ENCODE measurements at regions not wholly inside any gene's neighbourhood (a gene's known extent, or its start where the extent isn't known, plus 50 kb on each side); places are given as distances from the start of the nearest gene placed in this dataset.

- WGBS, 2 experiments (ENCODE audit: low coverage in 1 of 2, low lambda C conversion rate in 2 of 2, missing lambda C conversion rate in 2 of 2): 82 to 84% methylated on average over 6 of the region's 6 CpGs
- in situ Hi-C loops (cut with MboI): no loop called here
- no peaks in the 10 kb centered on the region for H3K9me3 ChIP-seq (ENCODE audit: low read depth)
Measured at GRCh38 chr12:47023953-47024352, 55.5 kb upstream of the PCED1B start.

DNA sequence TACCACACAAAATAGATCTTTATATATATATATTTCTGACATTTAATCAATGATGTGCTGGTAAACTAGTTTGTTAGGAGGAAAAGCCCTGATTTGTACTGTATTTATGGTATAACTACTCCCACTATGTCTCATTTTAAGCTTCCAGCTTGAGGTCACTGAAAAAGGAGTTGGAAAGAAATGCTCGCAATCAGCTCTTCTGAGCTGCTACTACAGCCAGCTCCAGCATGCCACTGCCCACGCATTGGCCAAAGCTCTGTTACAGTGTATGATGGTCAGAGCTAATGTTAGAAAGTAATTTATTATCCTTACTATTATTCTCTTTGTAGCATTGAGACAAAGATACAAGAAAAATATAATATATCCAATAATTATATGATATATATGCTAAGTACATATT, 55.0 kb upstream of the PCED1B start:
- no peak for TF ChIP-seq EZH2phosphoT487 (IDR thresholded peaks at IDR 0.05; ENCODE audit: insufficient read depth, low read depth)
- no peak overlapping the region for H3K4me3 ChIP-seq
- in situ Hi-C loops (cut with MboI): no loop called here
- no peaks in the 10 kb centered on the region for H4K20me1 ChIP-seq (ENCODE audit: insufficient read depth)
- H3K27ac ChIP-seq: no peak overlapping the region
- H3K9ac ChIP-seq: no peak overlapping the region
- H3K9me2 ChIP-seq (ENCODE audit: insufficient read depth): no peaks in the 10 kb centered on the region
- H3K4me2 ChIP-seq (ENCODE audit: unreplicated experiment): peak overlapping the region; percentile 63
- H3K4me1 ChIP-seq (ENCODE audit: insufficient read depth): peaks cover 43% of the 10 kb centered on the region
- H3K36me3 ChIP-seq (ENCODE audit: low read depth): no peaks in the 10 kb centered on the region
- H3K27me3 ChIP-seq (replicated peaks; ENCODE audit: insufficient read depth): no peaks in the 10 kb centered on the region
- WGBS, 2 experiments (ENCODE audit: low coverage in 1 of 2, low lambda C conversion rate in 2 of 2, missing lambda C conversion rate in 2 of 2): 14 to 17% methylated on average over 2 of the region's 2 CpGs
- H3K9me3 ChIP-seq (ENCODE audit: low read depth): no peaks in the 10 kb centered on the region
- H3K79me2 ChIP-seq (ENCODE audit: insufficient read depth): no peaks in the 10 kb centered on the region
- DNase-seq: peak; percentile 85
- no peak overlapping the region for H2AFZ ChIP-seq
- peaks cover 23% of the 10 kb centered on the region for H3F3A ChIP-seq (ENCODE audit: insufficient read depth)

More at GRCh38 chr12:47023953-47024352, 55.5 kb upstream of the PCED1B start:
- Histone ChIP-seq H3K4me2 (ENCODE audit: unreplicated experiment) (peak overlapping the region; percentile 63), H3K9me2 (ENCODE audit: insufficient read depth) (no peaks in the 10 kb centered on the region), H3K4me1 (ENCODE audit: insufficient read depth) (peaks cover 43% of the 10 kb centered on the region), H3K4me3 (no peak overlapping the region), H3K36me3 (ENCODE audit: low read depth) (no peaks in the 10 kb centered on the region), H3K79me2 (ENCODE audit: insufficient read depth) (no peaks in the 10 kb centered on the region), H3F3A (ENCODE audit: insufficient read depth) (peaks cover 23% of the 10 kb centered on the region), H4K20me1 (ENCODE audit: insufficient read depth) (no peaks in the 10 kb centered on the region), H3K9ac (no peak overlapping the region), H3K27me3 (replicated peaks; ENCODE audit: insufficient read depth) (no peaks in the 10 kb centered on the region), H3K27ac (no peak overlapping the region), H2AFZ (no peak overlapping the region)
- no peak for TF ChIP-seq EZH2 (IDR thresholded peaks at IDR 0.05; ENCODE audit: insufficient read depth, poor library complexity, severe bottlenecking)
- no peak for TF ChIP-seq EZH2phosphoT487 (IDR thresholded peaks at IDR 0.05; ENCODE audit: insufficient read depth, low read depth)
- no peak for DNase-seq

- Histone ChIP-seq H3K9me3 (ENCODE audit: low read depth) (no peaks in the 10 kb centered on the region), H2AFZ (no peak overlapping the region), H3K9me2 (ENCODE audit: insufficient read depth) (no peaks in the 10 kb centered on the region), H3K4me3 (no peak overlapping the region), H3K9ac (no peak overlapping the region), H4K20me1 (ENCODE audit: insufficient read depth) (no peaks in the 10 kb centered on the region), H3K36me3 (ENCODE audit: low read depth) (no peaks in the 10 kb centered on the region), H3K79me2 (ENCODE audit: insufficient read depth) (no peaks in the 10 kb centered on the region), H3K27me3 (replicated peaks; ENCODE audit: insufficient read depth) (no peaks in the 10 kb centered on the region), H3F3A (ENCODE audit: insufficient read depth) (peaks cover 20% of the 10 kb centered on the region), H3K4me2 (ENCODE audit: unreplicated experiment) (no peak overlapping the region), H3K4me1 (ENCODE audit: insufficient read depth) (peaks cover 40% of the 10 kb centered on the region), H3K27ac (no peak overlapping the region)
- WGBS, 2 experiments (ENCODE audit: low coverage in 1 of 2, low lambda C conversion rate in 2 of 2, missing lambda C conversion rate in 2 of 2): 50 to 57% methylated on average over 2 of the region's 2 CpGs
- in situ Hi-C loops (cut with MboI): no loop called here
- TF ChIP-seq EZH2phosphoT487 (IDR thresholded peaks at IDR 0.05; ENCODE audit: insufficient read depth, low read depth): no peak
- no peak for TF ChIP-seq EZH2 (IDR thresholded peaks at IDR 0.05; ENCODE audit: insufficient read depth, poor library complexity, severe bottlenecking)
- no peak for DNase-seq
Measured at GRCh38 chr12:47025349-47025748, 54.1 kb upstream of the PCED1B start.

- no peaks in the 10 kb centered on the region for H3K9me2 ChIP-seq (ENCODE audit: insufficient read depth)
- TF ChIP-seq EZH2 (IDR thresholded peaks at IDR 0.05; ENCODE audit: insufficient read depth, poor library complexity, severe bottlenecking) (no peak), EZH2phosphoT487 (IDR thresholded peaks at IDR 0.05; ENCODE audit: insufficient read depth, low read depth) (no peak)
- no peak overlapping the region for H3K27ac ChIP-seq
- no peak overlapping the region for H3K9ac ChIP-seq
- no peaks in the 10 kb centered on the region for H3K9me3 ChIP-seq (ENCODE audit: low read depth)
- 95 to 98% methylated on average over 2 of the region's 2 CpGs for WGBS, 2 experiments (ENCODE audit: low coverage in 1 of 2, low lambda C conversion rate in 2 of 2, missing lambda C conversion rate in 2 of 2)
- peaks cover 16% of the 10 kb centered on the region for H3F3A ChIP-seq (ENCODE audit: insufficient read depth)
- H3K4me1 ChIP-seq (ENCODE audit: insufficient read depth): peaks cover 35% of the 10 kb centered on the region
- no peak overlapping the region for H3K4me2 ChIP-seq (ENCODE audit: unreplicated experiment)
- H2AFZ ChIP-seq: no peak overlapping the region
- no peaks in the 10 kb centered on the region for H3K36me3 ChIP-seq (ENCODE audit: low read depth)
- H3K4me3 ChIP-seq: no peak overlapping the region
- no peak for DNase-seq
- H3K27me3 ChIP-seq (replicated peaks; ENCODE audit: insufficient read depth): no peaks in the 10 kb centered on the region
- no peaks in the 10 kb centered on the region for H3K79me2 ChIP-seq (ENCODE audit: insufficient read depth)
- no peaks in the 10 kb centered on the region for H4K20me1 ChIP-seq (ENCODE audit: insufficient read depth)
- in situ Hi-C loops (cut with MboI): no loop called here
Measured at GRCh38 chr12:47025798-47026197, 53.6 kb upstream of the PCED1B start.

GRCh38 chr12:47026291-47026690, 53.1 kb upstream of the PCED1B start:
- H3K9me3 ChIP-seq (ENCODE audit: low read depth): no peaks in the 10 kb centered on the region
- H2AFZ ChIP-seq: no peak overlapping the region
- H3K36me3 ChIP-seq (ENCODE audit: low read depth): no peaks in the 10 kb centered on the region
- WGBS, 2 experiments (ENCODE audit: low coverage in 1 of 2, low lambda C conversion rate in 2 of 2, missing lambda C conversion rate in 2 of 2): 76 to 77% methylated on average over 5 of the region's 5 CpGs
- no peak for DNase-seq
- H3K9ac ChIP-seq: no peak overlapping the region
- no peak overlapping the region for H3K27ac ChIP-seq
- H4K20me1 ChIP-seq (ENCODE audit: insufficient read depth): no peaks in the 10 kb centered on the region
- no peaks in the 10 kb centered on the region for H3K27me3 ChIP-seq (replicated peaks; ENCODE audit: insufficient read depth)
- no peaks in the 10 kb centered on the region for H3K9me2 ChIP-seq (ENCODE audit: insufficient read depth)
- peaks cover 12% of the 10 kb centered on the region for H3F3A ChIP-seq (ENCODE audit: insufficient read depth)
- no peak overlapping the region for H3K4me3 ChIP-seq
- in situ Hi-C loops (cut with MboI): no loop called here
- TF ChIP-seq EZH2phosphoT487 (IDR thresholded peaks at IDR 0.05; ENCODE audit: insufficient read depth, low read depth): no peak
- no peak for TF ChIP-seq EZH2 (IDR thresholded peaks at IDR 0.05; ENCODE audit: insufficient read depth, poor library complexity, severe bottlenecking)
- no peaks in the 10 kb centered on the region for H3K79me2 ChIP-seq (ENCODE audit: insufficient read depth)
- no peak overlapping the region for H3K4me2 ChIP-seq (ENCODE audit: unreplicated experiment)
- peaks cover 30% of the 10 kb centered on the region for H3K4me1 ChIP-seq (ENCODE audit: insufficient read depth)
